HepG2 (cell line): ENCODE measurements at regions not wholly inside any gene's neighbourhood (a gene's known extent, or its start where the extent isn't known, plus 50 kb on each side); places are given as distances from the start of the nearest gene placed in this dataset.

Experiments
- ATAC-seq: fragments of 200-7000 bp; cut with Tn5 transposase; 3 replicates; pipeline ENCODE4 v1.9.1; 2020; ENCODE audit warnings: mild to moderate bottlenecking, moderate library complexity
- BruUV-seq: library from RNA; stranded (reverse); fragments of 400-500 nt; replicated peaks from 2 replicates; lab custom pipeline; 2021; lab: Mats Ljungman, UMichigan
- CTCF ChIA-PET: fragments of 300-600 bp; formaldehyde crosslinking; extraction: SDS; loops from one replicate; lab custom pipeline; 2021; ENCODE audit warnings: low total read pairs, inconsistent platforms, low intra/inter-chr PET ratio; lab: Yijun Ruan, JAX
- POLR2A ChIA-PET: fragments of 350-600 bp; sonication (Branson Sonifier 250); formaldehyde crosslinking; loops from one replicate; lab custom pipeline; 2020; ENCODE audit warnings: antibody characterized with exemption, inconsistent platforms; lab: Yijun Ruan, JAX
- DNase-seq: peaks from one replicate; pipeline ENCODE4 v3.0.0-alpha.2; 2015; ENCODE audit warnings: low spot score
- FAIRE-seq: peaks from 3 replicates; lab custom pipeline; 2011; peaks lifted over from hg19 to GRCh38; lab: Jason Lieb, UNC
- H2AFZ ChIP-seq: one replicate; pipeline ENCODE4 v1.6.1; 2011; ENCODE audit warnings: low read length, inconsistent platforms
- H3K27ac ChIP-seq: fragments of 300-600 bp; 3 replicates; pipeline ENCODE4 v1.8.0; 2011; ENCODE audit warnings: mixed run types, mild to moderate bottlenecking, mixed read lengths, low read length, inconsistent platforms; ENCODE audit not compliant: insufficient read depth; ENCODE audit errors: extremely low read length
- H3K27me3 ChIP-seq, 2 experiments: fragments of 200-600 bp in 1 of 2; 2 replicates in 1 of 2; 3 replicates in 1 of 2; pipeline versions ENCODE4 v1.6.0 to v1.8.0; 2011; ENCODE audit warnings: low read length in 2 of 2, mild to moderate bottlenecking in 2 of 2, moderate library complexity in 2 of 2, inconsistent platforms in 1 of 2; ENCODE audit not compliant: insufficient read depth in 2 of 2, control insufficient read depth in 1 of 2
- H3K36me3 ChIP-seq, 2 experiments: fragments of 200-600 bp in 1 of 2; replicated peaks in 1 of 2; 2 replicates in 1 of 2; 3 replicates in 1 of 2; pipeline versions ENCODE4 v1.5.1 to v1.8.0; 2011; ENCODE audit warnings: low read length in 2 of 2, inconsistent platforms in 1 of 2; ENCODE audit not compliant: insufficient read depth in 2 of 2, control insufficient read depth in 1 of 2
- H3K4me1 ChIP-seq: 2 replicates; pipeline ENCODE4 v1.5.1; 2012; ENCODE audit warnings: low read length, inconsistent platforms; ENCODE audit not compliant: insufficient read depth
- H3K4me2 ChIP-seq: 2 replicates; pipeline ENCODE4 v1.6.0; 2011; ENCODE audit warnings: low read depth, low read length, inconsistent platforms
- H3K4me3 ChIP-seq, 3 experiments: fragments of 200-600 bp in 1 of 3; sonication (generic), shearing (Covaris generic) in 1 of 3; replicated peaks in 1 of 3; 2 replicates each; pipeline ENCODE4 v1.5.1; 2011 to 2016; ENCODE audit warnings: low read length in 3 of 3, inconsistent platforms in 2 of 3, low read depth in 2 of 3, mild to moderate bottlenecking in 2 of 3, control low read depth in 1 of 3, mixed read lengths in 1 of 3; ENCODE audit not compliant: insufficient read depth in 1 of 3
- H3K79me2 ChIP-seq: one replicate; pipeline ENCODE4 v1.6.1; 2011; ENCODE audit warnings: low read length, inconsistent platforms; ENCODE audit not compliant: insufficient read depth
- H3K9ac ChIP-seq: 2 replicates; pipeline ENCODE4 v1.6.0; 2011; ENCODE audit warnings: mild to moderate bottlenecking, low read depth, low read length, inconsistent platforms; ENCODE audit not compliant: insufficient read depth
- H3K9me3 ChIP-seq: 2 replicates; pipeline ENCODE4 v1.5.1; 2012; ENCODE audit warnings: mild to moderate bottlenecking, low read length
- H4K20me1 ChIP-seq: 2 replicates; pipeline ENCODE4 v1.6.0; 2011; ENCODE audit warnings: inconsistent platforms, mild to moderate bottlenecking, low read length, moderate library complexity; ENCODE audit not compliant: insufficient read depth
- ARNT ChIP-seq: fragments of 450-650 bp; IDR thresholded peaks from 2 replicates; pipeline ENCODE4 v1.6.1; 2017
- EEA1 ChIP-seq: sonication (generic); formaldehyde crosslinking; IDR thresholded peaks from 2 replicates; pipeline ENCODE4 v1.5.1; 2020; ENCODE audit warnings: mild to moderate bottlenecking, missing genetic modification reagents, borderline replicate concordance
- FOXA1 ChIP-seq, 2 experiments: fragments of 450-650 bp in 1 of 2; sonication (generic) in 1 of 2; formaldehyde crosslinking in 1 of 2; IDR thresholded peaks; 2 replicates each; pipeline versions ENCODE4 v1.4.0 to v1.6.1; 2016 to 2020; ENCODE audit warnings: missing genetic modification reagents in 1 of 2
- IRF2 ChIP-seq: IDR thresholded peaks from 2 replicates; pipeline ENCODE4 v1.6.1; 2018; ENCODE audit warnings: missing genetic modification reagents, missing compliant biosample characterization
- TBX3 ChIP-seq: fragments of 450-650 bp; IDR thresholded peaks from 2 replicates; pipeline ENCODE4 v1.6.1; 2017; ENCODE audit warnings: antibody characterized with exemption, mild to moderate bottlenecking, inconsistent platforms, borderline replicate concordance
- ZFX ChIP-seq: sonication (generic); formaldehyde crosslinking; IDR thresholded peaks from 2 replicates; pipeline ENCODE4 v1.4.0; 2020; ENCODE audit warnings: mild to moderate bottlenecking, low read depth, missing genetic modification reagents, moderate library complexity
- ZMYM2 ChIP-seq: sonication (generic); formaldehyde crosslinking; IDR thresholded peaks from 2 replicates; pipeline ENCODE4 v1.8.0; 2022; ENCODE audit warnings: mild to moderate bottlenecking, missing genetic modification reagents
- ZNF263 ChIP-seq: sonication (generic); formaldehyde crosslinking; IDR thresholded peaks from 2 replicates; pipeline ENCODE4 v1.4.0; 2020; ENCODE audit warnings: missing genetic modification reagents
- ZNF570 ChIP-seq: sonication (generic); formaldehyde crosslinking; IDR thresholded peaks from 2 replicates; pipeline ENCODE4 v1.4.0; 2020; ENCODE audit warnings: mild to moderate bottlenecking, missing genetic modification reagents, borderline replicate concordance
- ZNF589 ChIP-seq: sonication (generic); formaldehyde crosslinking; conservative IDR thresholded peaks from 2 replicates; pipeline ENCODE4 v1.8.0; 2022; ENCODE audit warnings: mild to moderate bottlenecking, moderate library complexity, missing genetic modification reagents
- ZNF652 ChIP-seq: IDR thresholded peaks from 2 replicates; pipeline ENCODE4 v1.6.1; 2016; ENCODE audit warnings: low read depth, borderline replicate concordance
- ZNF883 ChIP-seq: sonication (generic); formaldehyde crosslinking; IDR thresholded peaks from 2 replicates; pipeline ENCODE4 v1.5.1; 2020; ENCODE audit warnings: mild to moderate bottlenecking, missing genetic modification reagents; ENCODE audit errors: not compliant biosample characterization
- ZSCAN30 ChIP-seq: sonication (generic); formaldehyde crosslinking; IDR thresholded peaks from 2 replicates; pipeline ENCODE4 v1.5.0; 2020; ENCODE audit warnings: mild to moderate bottlenecking, missing genetic modification reagents
- WGBS: methylation state at CpG from one replicate; pipeline ENCODE4 v1.1.6; 2017; ENCODE audit warnings: low lambda C conversion rate; 5-methylcytosine and 5-hydroxymethylcytosine counted together
- in situ Hi-C: cut with HindIII; loops from 2 replicates; pipeline ENCODE4 v1.10.0; 2017; ENCODE audit warnings: low pct_unique_long_range_greater_than_20kb; ENCODE audit not compliant: extremely low pct_ligation_motif_present
- intact Hi-C: fragments of 100-400 bp; cut with micrococcal nuclease; formaldehyde crosslinking; loops from one replicate; pipeline ENCODE4 v1.10.0; 2022; ENCODE audit not compliant: unreplicated experiment
- TF ChIP-seq, protein P1 (sequence below): sonication (generic); formaldehyde crosslinking; IDR thresholded peaks from 2 replicates; pipeline ENCODE4 v1.5.0; 2020; ENCODE audit warnings: mild to moderate bottlenecking, missing genetic modification reagents
- TF ChIP-seq, protein P2 (sequence below): IDR thresholded peaks from 2 replicates; pipeline ENCODE4 v1.6.1; 2012; ENCODE audit warnings: low read length, improper control_type of control experiment
- TF ChIP-seq, protein P3 (sequence below): sonication (generic); formaldehyde crosslinking; IDR thresholded peaks from 2 replicates; pipeline ENCODE4 v1.4.0; 2020; ENCODE audit warnings: missing genetic modification reagents

DNA sequence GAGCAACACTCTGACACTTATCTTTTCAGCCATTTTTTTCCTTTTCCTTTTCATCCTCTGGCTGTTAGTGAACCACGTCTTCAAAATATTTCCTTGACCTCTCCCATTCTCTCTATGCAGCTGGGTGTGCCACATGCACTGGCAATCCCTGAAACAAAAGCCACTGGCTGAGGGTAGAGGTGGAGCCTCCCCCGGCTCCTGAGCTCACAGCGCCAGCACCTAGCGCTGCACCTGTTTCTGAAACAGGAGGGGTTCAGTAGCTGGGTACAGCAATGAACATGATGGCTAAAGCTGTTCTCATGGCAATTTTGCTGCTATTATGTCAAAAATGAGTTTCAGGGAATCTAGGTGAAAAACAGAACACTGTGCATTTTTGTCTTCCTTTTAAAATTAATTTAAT is 314.7 kb upstream of the ATP10A start (continued):
- TF ChIP-seq, protein P1, sequence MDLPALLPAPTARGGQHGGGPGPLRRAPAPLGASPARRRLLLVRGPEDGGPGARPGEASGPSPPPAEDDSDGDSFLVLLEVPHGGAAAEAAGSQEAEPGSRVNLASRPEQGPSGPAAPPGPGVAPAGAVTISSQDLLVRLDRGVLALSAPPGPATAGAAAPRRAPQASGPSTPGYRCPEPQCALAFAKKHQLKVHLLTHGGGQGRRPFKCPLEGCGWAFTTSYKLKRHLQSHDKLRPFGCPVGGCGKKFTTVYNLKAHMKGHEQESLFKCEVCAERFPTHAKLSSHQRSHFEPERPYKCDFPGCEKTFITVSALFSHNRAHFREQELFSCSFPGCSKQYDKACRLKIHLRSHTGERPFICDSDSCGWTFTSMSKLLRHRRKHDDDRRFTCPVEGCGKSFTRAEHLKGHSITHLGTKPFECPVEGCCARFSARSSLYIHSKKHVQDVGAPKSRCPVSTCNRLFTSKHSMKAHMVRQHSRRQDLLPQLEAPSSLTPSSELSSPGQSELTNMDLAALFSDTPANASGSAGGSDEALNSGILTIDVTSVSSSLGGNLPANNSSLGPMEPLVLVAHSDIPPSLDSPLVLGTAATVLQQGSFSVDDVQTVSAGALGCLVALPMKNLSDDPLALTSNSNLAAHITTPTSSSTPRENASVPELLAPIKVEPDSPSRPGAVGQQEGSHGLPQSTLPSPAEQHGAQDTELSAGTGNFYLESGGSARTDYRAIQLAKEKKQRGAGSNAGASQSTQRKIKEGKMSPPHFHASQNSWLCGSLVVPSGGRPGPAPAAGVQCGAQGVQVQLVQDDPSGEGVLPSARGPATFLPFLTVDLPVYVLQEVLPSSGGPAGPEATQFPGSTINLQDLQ (CRISPR knock-in tag), result no peak
- no peak for TF ChIP-seq FOXA1 (IDR thresholded peaks at IDR 0.05)
- no peak for TF ChIP-seq FOXA1 (CRISPR knock-in tag; IDR thresholded peaks at IDR 0.05)
- no peak for TF ChIP-seq ZNF883 (CRISPR knock-in tag)
- TF ChIP-seq ZNF263 (CRISPR knock-in tag), result no peak
- TF ChIP-seq, all 625 proteins: peak for 0

DNA sequence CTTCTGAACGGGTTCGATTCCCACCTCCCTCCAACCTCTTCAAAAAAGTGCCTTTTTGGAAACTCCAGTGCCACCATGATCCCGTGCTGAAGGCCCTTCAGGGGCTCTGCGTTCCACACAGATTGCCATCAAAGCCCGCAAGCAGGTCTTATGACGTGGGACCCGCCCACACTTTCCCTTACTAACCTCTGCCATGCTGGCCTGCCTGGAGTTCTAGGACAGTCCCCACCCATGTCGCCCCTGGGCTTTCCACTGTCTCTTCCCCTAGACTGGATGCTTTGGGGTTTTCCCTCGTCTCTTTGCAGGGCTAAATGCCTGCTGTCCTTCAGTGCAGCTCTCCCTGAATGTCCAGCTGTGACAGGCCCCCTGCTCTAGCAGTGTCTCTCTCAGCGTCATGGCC is 313.7 kb upstream of the ATP10A start:
- H3K27ac ChIP-seq, result no peak overlapping the region
- H3K4me3 ChIP-seq, result no peak overlapping the region
- no peak overlapping the region for H3K9ac ChIP-seq
- intact Hi-C loops (no loop called here), in situ Hi-C loops (no loop called here)
- ATAC-seq (no peak), DNase-seq (no peak), FAIRE-seq (no peak)
- H4K20me1 ChIP-seq, result no peaks in the 10 kb centered on the region
- no peak overlapping the region for H3K4me2 ChIP-seq
- ChIA-PET POLR2A (no interaction called here), CTCF (no interaction called here)
- H3K27me3 ChIP-seq, result no peaks in the 10 kb centered on the region; a peak in 1 of 5 replicates
- no peaks in the 10 kb centered on the region for H3K79me2 ChIP-seq
- no peaks in the 10 kb centered on the region for H3K36me3 ChIP-seq
- H2AFZ ChIP-seq, result no peak overlapping the region
- WGBS, result 7% methylated on average over 10 of the region's 10 CpGs
- BruUV-seq, result no TSS peak
- H3K4me1 ChIP-seq, result no peaks in the 10 kb centered on the region
- H3K9me3 ChIP-seq, result 0 out of 2 replicates have a peak, but pooled peaks cover 7% of the 10 kb centered on the region
- no peak for TF ChIP-seq ZFX
- TF ChIP-seq ZNF589 (CRISPR knock-in tag), result no peak
- no peak for TF ChIP-seq ZMYM2
- TF ChIP-seq, protein P2, sequence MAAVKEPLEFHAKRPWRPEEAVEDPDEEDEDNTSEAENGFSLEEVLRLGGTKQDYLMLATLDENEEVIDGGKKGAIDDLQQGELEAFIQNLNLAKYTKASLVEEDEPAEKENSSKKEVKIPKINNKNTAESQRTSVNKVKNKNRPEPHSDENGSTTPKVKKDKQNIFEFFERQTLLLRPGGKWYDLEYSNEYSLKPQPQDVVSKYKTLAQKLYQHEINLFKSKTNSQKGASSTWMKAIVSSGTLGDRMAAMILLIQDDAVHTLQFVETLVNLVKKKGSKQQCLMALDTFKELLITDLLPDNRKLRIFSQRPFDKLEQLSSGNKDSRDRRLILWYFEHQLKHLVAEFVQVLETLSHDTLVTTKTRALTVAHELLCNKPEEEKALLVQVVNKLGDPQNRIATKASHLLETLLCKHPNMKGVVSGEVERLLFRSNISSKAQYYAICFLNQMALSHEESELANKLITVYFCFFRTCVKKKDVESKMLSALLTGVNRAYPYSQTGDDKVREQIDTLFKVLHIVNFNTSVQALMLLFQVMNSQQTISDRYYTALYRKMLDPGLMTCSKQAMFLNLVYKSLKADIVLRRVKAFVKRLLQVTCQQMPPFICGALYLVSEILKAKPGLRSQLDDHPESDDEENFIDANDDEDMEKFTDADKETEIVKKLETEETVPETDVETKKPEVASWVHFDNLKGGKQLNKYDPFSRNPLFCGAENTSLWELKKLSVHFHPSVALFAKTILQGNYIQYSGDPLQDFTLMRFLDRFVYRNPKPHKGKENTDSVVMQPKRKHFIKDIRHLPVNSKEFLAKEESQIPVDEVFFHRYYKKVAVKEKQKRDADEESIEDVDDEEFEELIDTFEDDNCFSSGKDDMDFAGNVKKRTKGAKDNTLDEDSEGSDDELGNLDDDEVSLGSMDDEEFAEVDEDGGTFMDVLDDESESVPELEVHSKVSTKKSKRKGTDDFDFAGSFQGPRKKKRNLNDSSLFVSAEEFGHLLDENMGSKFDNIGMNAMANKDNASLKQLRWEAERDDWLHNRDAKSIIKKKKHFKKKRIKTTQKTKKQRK, result no peak
- no peak for TF ChIP-seq ZNF652 (CRISPR knock-in tag)
- TF ChIP-seq FOXA1 (IDR thresholded peaks at IDR 0.05), result no peak
- no peak for TF ChIP-seq FOXA1 (CRISPR knock-in tag; IDR thresholded peaks at IDR 0.05)
- no peak for TF ChIP-seq ZNF570
- TF ChIP-seq ARNT, result no peak
- no peak for TF ChIP-seq EEA1 (CRISPR knock-in tag)
- TF ChIP-seq, protein P3, sequence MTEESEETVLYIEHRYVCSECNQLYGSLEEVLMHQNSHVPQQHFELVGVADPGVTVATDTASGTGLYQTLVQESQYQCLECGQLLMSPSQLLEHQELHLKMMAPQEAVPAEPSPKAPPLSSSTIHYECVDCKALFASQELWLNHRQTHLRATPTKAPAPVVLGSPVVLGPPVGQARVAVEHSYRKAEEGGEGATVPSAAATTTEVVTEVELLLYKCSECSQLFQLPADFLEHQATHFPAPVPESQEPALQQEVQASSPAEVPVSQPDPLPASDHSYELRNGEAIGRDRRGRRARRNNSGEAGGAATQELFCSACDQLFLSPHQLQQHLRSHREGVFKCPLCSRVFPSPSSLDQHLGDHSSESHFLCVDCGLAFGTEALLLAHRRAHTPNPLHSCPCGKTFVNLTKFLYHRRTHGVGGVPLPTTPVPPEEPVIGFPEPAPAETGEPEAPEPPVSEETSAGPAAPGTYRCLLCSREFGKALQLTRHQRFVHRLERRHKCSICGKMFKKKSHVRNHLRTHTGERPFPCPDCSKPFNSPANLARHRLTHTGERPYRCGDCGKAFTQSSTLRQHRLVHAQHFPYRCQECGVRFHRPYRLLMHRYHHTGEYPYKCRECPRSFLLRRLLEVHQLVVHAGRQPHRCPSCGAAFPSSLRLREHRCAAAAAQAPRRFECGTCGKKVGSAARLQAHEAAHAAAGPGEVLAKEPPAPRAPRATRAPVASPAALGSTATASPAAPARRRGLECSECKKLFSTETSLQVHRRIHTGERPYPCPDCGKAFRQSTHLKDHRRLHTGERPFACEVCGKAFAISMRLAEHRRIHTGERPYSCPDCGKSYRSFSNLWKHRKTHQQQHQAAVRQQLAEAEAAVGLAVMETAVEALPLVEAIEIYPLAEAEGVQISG (CRISPR knock-in tag), result no peak
- TF ChIP-seq IRF2, result no peak
- no peak for TF ChIP-seq TBX3
- TF ChIP-seq ZSCAN30, result no peak
